ENCODE measurements at regions not wholly inside any gene's neighbourhood (a gene's known extent, or its start where the extent isn't known, plus 50 kb on each side); places are given as distances from the start of the nearest gene placed in this dataset.

- no peak for TF ChIP-seq POLR2AphosphoS5 (IDR thresholded peaks at IDR 0.05)
- TF ChIP-seq POLR2A (IDR thresholded peaks at IDR 0.05): no peak
- no peak for TF ChIP-seq CTCF (IDR thresholded peaks at IDR 0.05)
Measured at GRCh38 chr18:43772907-43773306, 495.6 kb upstream of the SYT4 start.

Data from transverse colon (tissue), 4 donors.